C1 segment of cervical spinal cord (tissue), 14 donors: ENCODE measurements at regions not wholly inside any gene's neighbourhood (a gene's known extent, or its start where the extent isn't known, plus 50 kb on each side); places are given as distances from the start of the nearest gene placed in this dataset.

Experiments
- DNase-seq, 14 donors: peaks; one replicate each; lab custom pipeline; 2025; lab: John Stamatoyannopoulos, UW

GRCh38 chr2:220478305-220479058 lies 851.1 kb downstream of the SLC4A3 start:
- DNase-seq: no peak

DNA sequence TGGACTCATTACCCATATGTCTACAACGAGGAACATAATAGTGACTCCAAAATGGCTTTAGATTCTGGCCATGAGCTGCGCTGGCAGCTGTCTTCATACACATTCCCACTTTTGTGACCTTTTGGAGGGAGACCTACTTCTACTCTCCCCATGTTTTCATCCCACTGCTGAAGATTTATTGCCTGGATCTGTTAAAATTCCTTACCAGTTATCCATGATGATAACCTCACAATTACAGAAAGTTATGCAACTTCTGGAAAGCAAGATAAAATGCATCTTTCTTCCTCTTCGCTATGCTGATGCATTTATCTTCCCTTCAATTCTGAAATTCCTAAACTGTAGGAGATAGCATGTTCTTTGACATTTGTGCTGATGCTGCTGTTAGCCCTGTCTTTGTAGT lies 855.3 kb downstream of the SLC4A3 start:
- no peak for DNase-seq

GRCh38 chr2:220489121-220489520 lies 861.7 kb downstream of the SLC4A3 start:
- DNase-seq: no peak

- DNase-seq: no peak
Observed at GRCh38 chr2:220491670-220492069, 864.2 kb downstream of the SLC4A3 start.

- DNase-seq: no peak
Observed at GRCh38 chr2:220493871-220494525, 866.6 kb downstream of the SLC4A3 start.

GRCh38 chr2:220496513-220496912 lies 869.1 kb downstream of the SLC4A3 start:
- DNase-seq: no peak

GRCh38 chr2:220499225-220499624 lies 871.8 kb downstream of the SLC4A3 start:
- peak in 4 of 14 donors; percentile 1 to 35 (median 12) for DNase-seq

DNA sequence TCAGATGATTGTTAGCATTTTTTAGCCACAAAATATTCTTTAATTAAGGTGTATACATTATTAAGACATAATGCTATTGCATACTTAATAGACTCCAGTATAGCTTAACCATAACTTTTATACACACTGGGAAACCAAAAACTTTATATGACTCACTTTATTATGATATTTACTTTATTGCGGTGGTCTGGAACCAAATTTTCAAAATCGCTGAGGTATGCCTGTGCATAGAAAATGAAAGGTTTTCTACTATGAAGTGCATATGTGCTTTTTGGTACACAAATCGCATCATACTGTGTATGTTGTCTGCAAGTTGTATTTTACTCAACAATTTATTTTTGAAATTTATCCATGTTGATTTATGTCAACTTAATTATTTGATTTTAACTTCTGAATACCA lies 875.1 kb downstream of the SLC4A3 start:
- DNase-seq: no peak

DNA sequence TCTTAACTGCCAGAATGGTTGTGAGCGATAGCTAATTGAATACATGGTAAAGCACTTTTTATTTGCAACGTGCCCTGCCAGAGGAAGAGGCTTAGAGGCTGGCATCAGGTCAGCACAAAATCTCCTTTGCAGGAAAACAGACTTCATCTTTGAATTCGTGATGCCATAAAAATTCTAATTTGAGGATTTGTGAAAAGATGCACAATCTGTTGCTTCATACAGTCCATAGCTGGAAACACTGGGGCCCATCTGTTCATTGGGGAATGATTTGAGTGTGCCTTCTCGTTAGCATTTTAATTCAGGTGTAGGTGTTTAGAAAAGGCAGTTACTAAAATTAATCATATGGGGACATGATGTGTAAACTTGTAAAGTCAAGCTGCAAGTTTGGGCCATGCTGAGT lies 876.0 kb downstream of the SLC4A3 start:
- DNase-seq: no peak

GRCh38 chr2:220504938-220505503 lies 877.6 kb downstream of the SLC4A3 start:
- no peak for DNase-seq

DNA sequence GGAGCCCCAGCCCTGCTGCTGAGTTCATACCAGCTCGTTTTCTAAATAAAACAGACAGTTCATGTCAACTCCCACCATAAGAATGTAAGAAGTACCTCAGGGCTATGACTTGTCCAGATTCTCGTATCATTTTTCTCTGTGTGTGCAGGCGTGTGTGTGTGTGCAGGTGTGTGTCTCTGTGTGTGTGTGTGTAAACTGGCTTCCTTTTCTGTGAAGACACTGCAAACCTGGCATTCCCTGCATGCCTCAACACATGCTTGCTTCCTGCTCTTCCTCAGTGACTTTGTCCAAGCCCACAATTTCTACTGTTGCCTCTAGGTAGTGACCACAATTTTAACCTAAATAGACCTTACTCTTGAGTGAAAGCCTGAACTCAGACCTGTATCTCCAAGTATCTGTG lies 879.0 kb downstream of the SLC4A3 start:
- DNase-seq: no peak

- DNase-seq: no peak
Observed at GRCh38 chr2:220509096-220509757, 881.8 kb downstream of the SLC4A3 start.

DNA sequence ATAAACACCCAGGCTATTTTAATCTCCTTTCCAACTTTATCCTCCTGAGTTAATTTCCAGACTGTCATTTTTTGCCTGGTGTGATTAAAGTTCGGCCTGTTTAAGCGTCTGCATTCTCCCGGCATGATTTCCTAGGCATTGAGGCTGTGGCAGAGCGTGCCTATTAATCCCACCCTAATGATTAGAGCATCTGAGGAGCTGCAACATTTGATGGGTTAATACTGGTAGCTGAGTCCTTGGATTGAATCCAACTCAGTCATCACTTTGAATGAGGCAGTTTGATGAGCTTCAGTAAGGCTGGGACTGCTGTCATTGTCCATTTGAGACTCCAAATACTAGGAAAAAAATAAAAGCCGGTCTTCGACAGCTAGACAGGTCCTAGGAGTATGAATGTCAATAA lies 882.5 kb downstream of the SLC4A3 start:
- no peak for DNase-seq

- no peak for DNase-seq
Observed at GRCh38 chr2:220510668-220511067, 883.2 kb downstream of the SLC4A3 start.

- no peak for DNase-seq
Observed at GRCh38 chr2:220512419-220512818, 885.0 kb downstream of the SLC4A3 start.

- DNase-seq: no peak
Observed at GRCh38 chr2:220513573-220514288, 886.3 kb downstream of the SLC4A3 start.

DNA sequence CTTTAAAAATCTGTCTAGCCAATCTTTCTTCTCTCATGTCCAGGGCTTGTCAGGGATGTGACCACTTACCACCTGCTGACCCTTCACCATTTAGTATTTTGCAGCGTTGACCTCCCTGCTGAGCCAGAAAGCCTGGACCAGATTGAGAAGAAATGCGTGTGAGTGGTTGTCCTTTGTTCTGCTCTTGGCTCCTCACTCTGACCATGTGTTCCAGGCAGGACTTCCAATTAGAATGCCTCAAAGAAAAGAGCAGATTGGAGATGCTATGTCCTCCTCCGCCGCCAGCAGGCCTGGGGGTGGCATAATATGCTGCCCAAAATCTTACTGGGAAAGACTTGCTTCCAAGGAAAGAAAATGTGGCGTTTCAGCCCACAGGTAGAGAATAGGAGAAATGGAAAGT lies 894.1 kb downstream of the SLC4A3 start:
- DNase-seq: peak in 1 of 14 donors; percentile 7

DNA sequence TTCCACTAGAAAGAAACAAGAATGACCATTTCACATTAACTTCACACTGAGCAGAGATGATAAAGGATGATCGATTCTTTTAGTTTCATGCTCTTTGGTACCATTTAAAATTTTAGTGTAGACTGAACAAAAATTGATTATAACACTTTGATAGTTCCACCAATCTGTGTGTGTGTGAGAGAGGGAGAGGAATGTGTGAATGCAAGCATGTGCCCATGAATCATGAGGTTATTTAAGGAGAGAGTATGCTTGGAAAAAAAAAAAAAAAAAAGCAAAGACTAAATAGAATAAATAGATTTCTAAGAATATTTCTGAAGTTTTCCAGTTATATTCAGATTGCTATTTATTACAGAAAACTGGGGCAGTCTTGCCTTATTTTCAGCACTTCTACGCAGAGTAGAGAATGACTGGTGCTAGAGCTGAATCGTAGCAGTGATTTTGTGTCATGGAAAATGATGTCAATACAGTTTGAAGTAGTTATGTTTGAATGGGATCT lies 900.8 kb downstream of the SLC4A3 start:
- no peak for DNase-seq

DNA sequence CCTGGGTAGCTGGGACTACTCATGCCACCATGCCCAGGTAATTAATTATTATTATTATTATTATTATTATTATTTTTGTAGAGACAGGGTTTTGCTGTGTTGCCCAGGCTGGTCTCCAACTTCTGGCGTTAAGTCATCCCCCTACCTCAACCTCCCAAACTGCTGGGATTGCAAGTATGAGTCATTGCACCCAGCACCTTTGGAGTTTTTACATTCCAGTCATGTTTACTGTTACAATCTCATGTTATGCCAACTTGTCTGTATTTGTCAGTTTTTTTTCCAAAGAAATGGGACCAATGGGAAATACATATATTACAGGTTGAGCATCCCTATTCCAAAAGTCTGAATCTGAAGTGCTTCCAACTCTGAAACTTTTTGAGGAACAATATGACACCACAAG lies 903.8 kb downstream of the SLC4A3 start:
- no peak for DNase-seq

GRCh38 chr2:220533485-220533884 lies 906.1 kb downstream of the SLC4A3 start:
- no peak for DNase-seq

DNA sequence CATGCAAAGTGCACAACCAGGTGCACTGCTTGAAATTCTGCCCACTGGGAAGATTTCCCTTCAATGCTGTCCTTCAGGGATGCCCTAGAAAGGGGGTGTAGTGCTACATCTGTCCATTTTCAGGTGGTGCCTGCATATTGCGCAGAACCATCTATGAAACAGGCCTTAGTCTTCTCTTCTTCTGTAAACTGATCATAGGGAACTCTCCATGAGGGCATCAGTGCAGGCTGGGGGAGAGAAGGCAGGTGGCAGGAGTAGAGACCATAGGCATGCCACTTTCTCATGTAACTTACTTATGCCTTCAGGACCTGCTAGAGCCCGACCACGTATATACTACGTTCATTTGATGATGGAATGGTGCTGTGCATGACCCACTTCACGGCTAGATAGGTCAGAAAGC lies 912.1 kb downstream of the SLC4A3 start:
- no peak for DNase-seq

GRCh38 chr2:220544049-220544448 lies 916.6 kb downstream of the SLC4A3 start:
- no peak for DNase-seq
